Muscle of back (tissue), 3 donors: ENCODE measurements at regions not wholly inside any gene's neighbourhood (a gene's known extent, or its start where the extent isn't known, plus 50 kb on each side); places are given as distances from the start of the nearest gene placed in this dataset.
"Not testable (repeated sequence)": the region's sequence is repeated elsewhere in the genome, so short reads cannot be mapped to it uniquely, and the experiment has no call there.

Experiments
- DNase-seq, 3 donors: peaks; one replicate each; pipeline versions ENCODE4 v3.0.0 to v3.0.0-alpha.2; 2013

- DNase-seq = no peak
Observed at GRCh38 chr12:119931402-119931801, 54.3 kb upstream of the CIT start.

- DNase-seq = no peak
Observed at GRCh38 chr12:119932921-119933320, 55.8 kb upstream of the CIT start.

GRCh38 chr12:119934780-119935179 is 54.3 kb upstream of the BICDL1 start:
- not testable (repeated sequence) for DNase-seq

- peak in 2 of 3 donors; percentile 12 to 16 for DNase-seq
Observed at GRCh38 chr12:119936705-119937311, 52.2 kb upstream of the BICDL1 start.

GRCh38 chr12:119938049-119938667 is 50.9 kb upstream of the BICDL1 start:
- DNase-seq = peak; percentile 38 to 69 (median 68)
